Endothelial cell of umbilical vein (primary cell): ENCODE measurements at regions not wholly inside any gene's neighbourhood (a gene's known extent, or its start where the extent isn't known, plus 50 kb on each side); places are given as distances from the start of the nearest gene placed in this dataset.

ENCODE experiments used
- BruUV-seq: library from RNA; stranded (reverse); fragments of 400-500 nt; replicated peaks from 2 replicates; lab custom pipeline; 2021; lab: Mats Ljungman, UMichigan
- CTCF ChIA-PET: fragments of 300-600, 350-600 bp; sonication (Branson Sonifier 250); formaldehyde crosslinking; loops from one replicate; lab custom pipeline; 2021; ENCODE audit warnings: antibody characterized with exemption, inconsistent platforms; lab: Charles Lee
- POLR2A ChIA-PET: fragments of 300-600, 350-600 bp; sonication (Branson Sonifier 250); formaldehyde crosslinking; loops from one replicate; lab custom pipeline; 2021; ENCODE audit warnings: antibody characterized with exemption, inconsistent platforms; lab: Charles Lee
- DNase-seq: peaks from one replicate; pipeline ENCODE4 v3.0.0-alpha.2; 2011; ENCODE audit warnings: low read depth, low spot score
- FAIRE-seq: peaks from 2 replicates; lab custom pipeline; 2011; peaks lifted over from hg19 to GRCh38; lab: Jason Lieb, UNC
- H2AFZ ChIP-seq: 2 replicates; pipeline ENCODE4 v1.6.0; 2012; ENCODE audit warnings: low read depth, low read length, control low read depth, inconsistent platforms
- H3K27ac ChIP-seq: 2 replicates; pipeline ENCODE4 v1.5.1; 2011; ENCODE audit warnings: low read depth, mild to moderate bottlenecking, control low read depth, low read length, moderate library complexity; ENCODE audit not compliant: insufficient read depth
- H3K27me3 ChIP-seq, 2 experiments: 2 replicates each; pipeline versions ENCODE4 v1.6.0 to v1.6.1; 2011; ENCODE audit warnings: low read length in 2 of 2, mixed read lengths in 1 of 2; ENCODE audit not compliant: control insufficient read depth in 2 of 2, insufficient read depth in 2 of 2
- H3K36me3 ChIP-seq, 2 experiments: 2 replicates in 1 of 2; 3 replicates in 1 of 2; pipeline ENCODE4 v1.5.1; 2011; ENCODE audit warnings: low read length in 2 of 2, mild to moderate bottlenecking in 1 of 2, moderate library complexity in 1 of 2; ENCODE audit not compliant: control insufficient read depth in 2 of 2, insufficient read depth in 2 of 2; ENCODE audit errors: extremely low read depth in 1 of 2
- H3K4me1 ChIP-seq: 3 replicates; pipeline ENCODE4 v1.5.1; 2011; ENCODE audit warnings: mild to moderate bottlenecking, low read length; ENCODE audit not compliant: control insufficient read depth, insufficient read depth; ENCODE audit errors: extremely low read depth
- H3K4me2 ChIP-seq: 2 replicates; pipeline ENCODE4 v1.6.1; 2011; ENCODE audit warnings: low read length, control low read depth, mixed read lengths; ENCODE audit not compliant: insufficient read depth
- H3K4me3 ChIP-seq, 3 experiments: fragments of 200-600 bp in 1 of 3; sonication (generic), shearing (Covaris generic) in 1 of 3; replicated peaks in 1 of 3; 2 replicates each; pipeline ENCODE4 v1.5.1; 2011 to 2016; ENCODE audit warnings: control low read depth in 3 of 3, low read length in 3 of 3, mild to moderate bottlenecking in 2 of 3, inconsistent platforms in 1 of 3, low read depth in 1 of 3, moderate library complexity in 1 of 3; ENCODE audit not compliant: insufficient read depth in 1 of 3
- H3K79me2 ChIP-seq: 2 replicates; pipeline ENCODE4 v1.6.0; 2012; ENCODE audit warnings: low read length, inconsistent platforms; ENCODE audit not compliant: control insufficient read depth, insufficient read depth
- H3K9ac ChIP-seq: replicated peaks from 2 replicates; pipeline ENCODE3; 2011; ENCODE audit warnings: low read length, control low read depth; ENCODE audit not compliant: insufficient read depth; ENCODE audit errors: extremely low read depth
- H3K9me1 ChIP-seq: replicated peaks from 3 replicates; pipeline ENCODE4 v1.6.0; 2011; ENCODE audit warnings: mild to moderate bottlenecking, low read length; ENCODE audit not compliant: control insufficient read depth, insufficient read depth; ENCODE audit errors: extremely low read depth
- H3K9me3 ChIP-seq: replicated peaks from 2 replicates; pipeline ENCODE4 v1.5.1; 2012; ENCODE audit warnings: low read length, inconsistent platforms; ENCODE audit not compliant: control insufficient read depth, insufficient read depth
- H4K20me1 ChIP-seq: replicated peaks from 2 replicates; pipeline ENCODE3; 2011; ENCODE audit warnings: mild to moderate bottlenecking, low read length; ENCODE audit not compliant: control insufficient read depth, insufficient read depth; ENCODE audit errors: extremely low read depth
- CTCF ChIP-seq, 2 donors: IDR thresholded peaks; 1 replicate in 1 of 2; 2 replicates in 1 of 2; pipeline ENCODE4 v1.5.1; 2011; ENCODE audit warnings: low read length in 2 of 2, mild to moderate bottlenecking in 2 of 2, moderate library complexity in 2 of 2, control low read depth in 1 of 2, inconsistent platforms in 1 of 2, low read depth in 1 of 2; ENCODE audit not compliant: insufficient read depth in 1 of 2; ENCODE audit errors: extremely low read depth in 1 of 2
- EZH2 ChIP-seq: IDR thresholded peaks from 2 replicates; pipeline ENCODE4 v1.6.1; 2012; ENCODE audit warnings: borderline replicate concordance, low read depth, mild to moderate bottlenecking, moderate library complexity, low read length, inconsistent platforms; ENCODE audit not compliant: severe bottlenecking
- FOS ChIP-seq: IDR thresholded peaks from 2 replicates; pipeline ENCODE4 v1.6.1; 2011; ENCODE audit warnings: mild to moderate bottlenecking, low read length, moderate library complexity, borderline replicate concordance; ENCODE audit not compliant: insufficient read depth
- GATA2 ChIP-seq: IDR thresholded peaks from 2 replicates; pipeline ENCODE4 v1.7.0; 2011; ENCODE audit warnings: low read depth, mild to moderate bottlenecking, moderate library complexity, mixed read lengths, low read length; ENCODE audit not compliant: insufficient read length, insufficient read depth
- JUN ChIP-seq: IDR thresholded peaks from 2 replicates; pipeline ENCODE4 v1.6.1; 2011; ENCODE audit warnings: borderline replicate concordance, low read depth; ENCODE audit not compliant: insufficient read length, insufficient read depth
- MAX ChIP-seq: IDR thresholded peaks from 2 replicates; pipeline ENCODE4 v1.6.1; 2011; ENCODE audit not compliant: insufficient read depth, insufficient read length
- MYC ChIP-seq: IDR thresholded peaks from one replicate; pipeline ENCODE4 v1.6.1; 2011; ENCODE audit warnings: mild to moderate bottlenecking, low read depth, low read length
- POLR2A ChIP-seq: IDR thresholded peaks from 2 replicates; pipeline ENCODE4 v1.6.1; 2012; ENCODE audit warnings: low read depth, mild to moderate bottlenecking, control low read depth, low read length
- POLR2AphosphoS5 ChIP-seq: IDR thresholded peaks from 2 replicates; pipeline ENCODE4 v1.6.1; 2012; ENCODE audit warnings: low read depth, mild to moderate bottlenecking, control low read depth, low read length, moderate library complexity; ENCODE audit not compliant: insufficient read depth
- dilution Hi-C: fragments of 300-500 bp; cut with MboI; formaldehyde crosslinking; loops from one replicate; pipeline ENCODE4 v1.15.0; 2019; ENCODE audit warnings: low sequenced_read_pairs; ENCODE audit not compliant: extremely low pct_ligation_motif_present
- intact Hi-C: fragments of 100-400 bp; cut with micrococcal nuclease; formaldehyde crosslinking; loops from one replicate; pipeline ENCODE4 v1.10.0; 2022

GRCh38 chr5:138629392-138629791, 54.2 kb upstream of the HSPA9 start:
- CTCF ChIA-PET: interaction anchor here (0.7 to 1.1 kb wide), 4 partner anchors 13 to 256 kb away, joined by 3 to 4 read pairs (median 3); no protein-coding TSS in a partner anchor

More at GRCh38 chr5:138629392-138629791, 54.2 kb upstream of the HSPA9 start:
- dilution Hi-C loops (no loop called here), intact Hi-C loops (no loop called here)
- H3K4me3 ChIP-seq: no peak overlapping the region
- H3K4me1 ChIP-seq: no peaks in the 10 kb centered on the region
- no peaks in the 10 kb centered on the region for H3K79me2 ChIP-seq
- no peaks in the 10 kb centered on the region for H3K27me3 ChIP-seq
- FAIRE-seq (no peak), DNase-seq (no peak)
- BruUV-seq: no TSS peak
- H3K9ac ChIP-seq: no peak overlapping the region
- no peak overlapping the region for H3K4me2 ChIP-seq
- POLR2A ChIA-PET: no interaction called here
- no peak overlapping the region for H2AFZ ChIP-seq
- no peaks in the 10 kb centered on the region for H3K9me1 ChIP-seq
- H3K9me3 ChIP-seq: no peaks in the 10 kb centered on the region
- no peaks in the 10 kb centered on the region for H4K20me1 ChIP-seq
- TF ChIP-seq MAX: no peak
- no peak for TF ChIP-seq MYC
- no peak for TF ChIP-seq GATA2
- TF ChIP-seq FOS: no peak
- TF ChIP-seq POLR2AphosphoS5: no peak
- TF ChIP-seq POLR2A: no peak
- TF ChIP-seq EZH2: no peak
- TF ChIP-seq CTCF (IDR thresholded peaks at IDR 0.05; ENCODE audit: extremely low read depth in 1 of 2, insufficient read depth in 1 of 2, low read depth in 1 of 2, low read length in 2 of 2): no peak
- no peak for TF ChIP-seq JUN
- no peaks in the 10 kb centered on the region for H3K36me3 ChIP-seq
- H3K27ac ChIP-seq: no peak overlapping the region
